ENCODE measurements at regions not wholly inside any gene's neighbourhood (a gene's known extent, or its start where the extent isn't known, plus 50 kb on each side); places are given as distances from the start of the nearest gene placed in this dataset.

GRCh38 chr4:130486841-130487240, 1390.9 kb downstream of the C4orf33 start:
- DNase-seq (ENCODE audit: low read depth) = no peak

- DNase-seq (ENCODE audit: low read depth) = no peak
These were observed 1414.7 kb downstream of the C4orf33 start for GRCh38 chr4:130510661-130511060.

GRCh38 chr4:130511776-130512175, 1415.8 kb downstream of the C4orf33 start:
- DNase-seq (ENCODE audit: low read depth) = no peak

DNA sequence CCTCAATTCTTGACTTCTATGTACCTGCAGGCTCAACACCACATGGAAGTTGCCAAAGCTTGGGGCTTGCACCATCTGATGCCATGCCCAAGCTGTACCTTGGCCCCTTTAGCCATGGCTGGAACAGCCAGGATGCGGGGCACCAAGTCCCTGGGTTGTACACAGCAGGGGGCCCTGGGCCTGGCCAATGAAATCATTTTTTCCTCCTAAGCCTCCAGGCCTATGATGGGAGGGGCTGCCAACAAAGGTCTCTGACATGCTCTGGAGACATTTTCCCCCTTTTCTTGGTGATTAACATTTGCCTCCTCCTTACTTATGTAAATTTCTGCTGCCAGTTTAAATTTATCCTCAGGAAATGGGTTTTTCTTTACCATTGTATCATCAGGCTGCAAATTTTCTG, 1428.1 kb downstream of the C4orf33 start:
- no peak for DNase-seq (ENCODE audit: low read depth)

- DNase-seq (ENCODE audit: low read depth) = no peak
These were observed 1434.6 kb downstream of the C4orf33 start for GRCh38 chr4:130530505-130530904.

- no peak for DNase-seq (ENCODE audit: low read depth)
These were observed 1438.7 kb downstream of the C4orf33 start for GRCh38 chr4:130534651-130535050.

GRCh38 chr4:130542953-130543352, 1447.0 kb downstream of the C4orf33 start:
- DNase-seq (ENCODE audit: low read depth) = no peak

DNA sequence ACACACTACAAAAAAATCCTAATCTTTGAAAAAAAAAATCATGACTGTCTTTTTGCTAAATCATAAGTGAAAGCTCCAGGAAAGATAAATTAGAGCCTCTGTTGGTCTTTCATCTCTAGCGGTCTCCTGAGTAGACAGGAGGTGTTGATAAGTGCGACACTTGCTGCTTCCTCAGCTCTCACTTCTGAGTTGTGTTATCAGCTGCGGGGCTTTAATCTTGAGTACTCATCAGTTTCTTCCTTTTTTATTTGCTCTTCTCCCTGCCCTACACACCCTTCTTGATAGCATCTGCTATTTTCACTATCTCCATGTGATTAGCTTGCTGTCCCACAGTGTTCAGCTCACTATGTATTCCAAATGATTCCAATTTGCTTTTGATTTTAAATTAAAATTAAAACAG, 1449.2 kb downstream of the C4orf33 start:
- no peak for DNase-seq (ENCODE audit: low read depth)

DNA sequence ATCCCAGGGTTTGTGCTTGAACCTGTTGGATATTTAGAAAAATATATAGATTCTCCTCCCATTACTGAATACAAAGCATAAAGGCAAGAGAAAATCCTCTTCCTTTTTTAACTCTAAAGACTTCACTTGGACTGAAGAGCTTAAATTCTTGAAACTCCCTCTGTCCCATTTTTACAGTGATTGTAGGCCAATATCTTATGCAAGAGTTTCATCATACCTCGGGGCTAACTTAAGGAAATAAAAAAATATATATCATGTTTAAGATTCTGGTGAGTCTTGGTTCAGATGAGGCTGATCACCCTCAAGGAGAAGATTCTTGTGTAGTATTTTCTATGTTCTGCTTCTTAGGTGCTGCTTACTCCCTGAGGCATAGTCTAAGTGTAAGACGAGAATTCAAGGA, 1449.6 kb downstream of the C4orf33 start:
- no peak for DNase-seq (ENCODE audit: low read depth)

- no peak for DNase-seq (ENCODE audit: low read depth)
These were observed 1463.3 kb downstream of the C4orf33 start for GRCh38 chr4:130559268-130559667.

DNA sequence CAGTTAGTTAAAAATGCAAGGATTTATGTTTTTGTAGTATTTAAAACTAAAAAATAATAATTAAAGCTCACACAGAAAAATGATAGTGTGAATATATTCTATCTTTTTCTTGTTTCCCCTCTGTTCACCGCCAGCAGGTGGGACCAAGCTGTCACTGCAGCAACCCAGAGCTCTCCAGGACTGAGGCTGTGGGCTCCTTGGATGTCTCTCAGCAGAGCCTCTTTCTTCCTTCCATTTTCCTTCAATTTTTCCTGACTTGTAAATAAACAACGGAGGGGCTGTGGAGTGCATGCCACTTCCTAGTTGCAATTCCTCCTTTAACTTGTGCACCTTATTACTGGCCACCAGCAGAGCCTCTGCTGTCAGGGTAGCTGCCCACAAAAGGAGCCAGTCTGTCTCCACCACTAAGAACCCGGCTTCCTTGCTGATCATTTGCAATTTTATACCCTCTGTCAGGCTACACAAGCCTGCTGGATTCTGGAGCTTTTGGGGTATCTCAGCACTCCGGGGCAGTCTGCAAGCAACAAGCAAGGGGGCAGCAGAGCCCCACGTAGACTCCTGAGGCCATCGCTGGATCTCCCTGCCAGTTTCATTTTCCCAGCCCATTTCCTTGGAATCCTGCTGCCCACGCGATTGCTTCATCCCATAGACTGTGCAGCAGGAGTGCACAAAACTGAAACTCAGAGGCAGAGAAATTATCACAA, 1467.4 kb downstream of the C4orf33 start:
- DNase-seq (ENCODE audit: low read depth) = no peak

DNA sequence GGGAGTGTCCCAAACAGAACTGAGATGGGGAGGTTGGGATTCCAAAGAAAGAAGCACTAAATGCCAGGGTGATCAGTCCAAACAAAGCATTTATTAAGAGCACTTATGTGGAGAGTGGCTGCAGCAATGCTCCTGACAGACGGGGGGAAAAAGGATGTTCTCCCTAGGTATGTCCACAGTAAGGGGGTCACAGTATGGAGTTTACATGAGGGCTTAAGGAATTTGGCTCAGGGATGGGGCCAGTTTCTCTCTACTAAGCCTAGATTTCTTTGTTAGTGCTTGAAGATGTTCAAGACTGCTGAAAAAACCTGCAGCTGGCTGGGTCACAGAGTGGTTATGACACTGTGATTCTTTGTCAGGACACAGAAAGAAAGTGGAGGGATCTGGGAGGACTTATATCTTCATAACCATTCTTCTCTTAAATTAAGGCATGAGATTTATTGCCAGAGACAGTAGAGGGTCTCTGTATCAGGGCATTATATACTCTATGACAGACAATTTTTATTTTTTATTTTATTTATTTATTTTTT, 1468.0 kb downstream of the C4orf33 start:
- DNase-seq (ENCODE audit: low read depth) = no peak

- DNase-seq (ENCODE audit: low read depth) = no peak
These were observed 1472.8 kb downstream of the C4orf33 start for GRCh38 chr4:130568746-130569145.

DNA sequence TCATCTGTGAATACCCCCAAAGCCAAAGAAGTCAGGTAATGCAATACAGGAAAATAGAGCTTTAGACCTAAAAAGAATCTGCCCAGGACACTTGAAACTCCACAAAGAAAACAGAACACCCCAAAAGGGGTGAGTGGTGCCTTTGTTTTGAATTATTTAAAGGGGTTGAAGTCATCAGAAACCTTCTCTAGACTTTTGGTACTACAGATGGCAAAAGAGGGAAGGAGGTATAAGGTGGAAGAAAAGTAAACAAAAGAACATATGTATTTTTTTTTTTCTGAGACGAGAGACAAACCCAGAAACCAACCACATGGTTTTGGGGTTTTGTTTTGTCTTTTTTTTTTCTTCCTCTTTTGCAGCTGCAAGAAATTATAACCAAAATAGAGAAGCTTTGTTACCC, 1477.8 kb downstream of the C4orf33 start:
- DNase-seq (ENCODE audit: low read depth) = no peak

DNA sequence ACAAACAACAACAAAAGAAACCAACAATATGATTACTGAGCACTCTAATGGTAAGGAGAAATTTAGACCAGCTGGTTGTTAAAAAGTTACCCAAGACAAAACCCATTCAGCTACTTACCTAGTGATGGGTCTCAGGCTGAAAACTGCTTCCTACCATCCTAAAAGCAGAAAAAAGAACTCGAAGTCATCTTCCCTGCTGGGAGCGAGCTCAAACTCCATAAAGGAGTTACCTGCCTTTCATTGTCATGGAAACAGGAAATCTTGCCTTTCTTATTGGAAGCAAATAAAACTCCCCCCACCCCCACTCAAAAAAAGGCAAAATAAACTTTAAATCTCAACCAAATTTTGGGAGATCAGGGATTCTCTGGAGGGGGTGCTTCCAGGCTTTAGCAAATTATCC, 1478.3 kb downstream of the C4orf33 start:
- no peak for DNase-seq (ENCODE audit: low read depth)

DNA sequence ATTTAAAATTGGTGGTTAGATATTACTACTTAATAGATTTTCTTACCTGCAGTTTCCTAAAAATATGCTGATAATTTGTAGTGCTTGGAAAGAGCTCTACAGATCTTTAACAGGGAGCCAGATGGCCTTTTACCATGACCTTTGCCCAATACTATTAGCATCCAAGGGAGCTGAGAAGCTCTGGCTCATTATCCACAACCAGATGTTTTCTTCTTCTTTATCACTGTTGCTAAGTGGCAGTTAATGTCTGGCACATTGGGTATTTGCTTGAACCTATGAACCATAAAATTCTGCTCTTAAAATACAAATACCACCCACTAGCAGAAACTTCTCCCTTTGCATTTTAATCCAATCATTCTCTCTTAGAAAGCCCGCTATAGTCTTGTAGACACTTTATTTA, 1480.3 kb downstream of the C4orf33 start:
- no peak for DNase-seq (ENCODE audit: low read depth)

- DNase-seq (ENCODE audit: low read depth) = no peak
These were observed 1495.1 kb downstream of the C4orf33 start for GRCh38 chr4:130591091-130591490.

DNA sequence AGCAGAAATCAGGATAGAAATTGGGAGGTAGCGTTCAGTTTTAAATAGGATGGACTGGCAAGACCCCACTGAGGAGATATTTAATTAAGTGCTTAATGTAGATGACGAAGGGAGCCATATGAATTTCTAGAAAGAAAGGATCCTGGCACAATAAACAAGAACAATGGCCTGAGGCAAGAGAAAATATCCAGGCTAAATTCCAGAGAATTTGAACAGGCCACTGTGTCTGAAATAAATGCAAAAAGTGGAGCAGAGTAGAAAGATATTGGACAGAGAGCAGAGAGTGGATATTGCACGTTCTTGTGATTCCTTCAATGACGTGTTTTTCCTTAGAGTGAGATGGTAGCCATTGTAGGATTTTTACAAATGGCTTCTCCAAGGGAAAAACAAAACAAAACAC, 1504.8 kb downstream of the C4orf33 start:
- no peak for DNase-seq (ENCODE audit: low read depth)

DNA sequence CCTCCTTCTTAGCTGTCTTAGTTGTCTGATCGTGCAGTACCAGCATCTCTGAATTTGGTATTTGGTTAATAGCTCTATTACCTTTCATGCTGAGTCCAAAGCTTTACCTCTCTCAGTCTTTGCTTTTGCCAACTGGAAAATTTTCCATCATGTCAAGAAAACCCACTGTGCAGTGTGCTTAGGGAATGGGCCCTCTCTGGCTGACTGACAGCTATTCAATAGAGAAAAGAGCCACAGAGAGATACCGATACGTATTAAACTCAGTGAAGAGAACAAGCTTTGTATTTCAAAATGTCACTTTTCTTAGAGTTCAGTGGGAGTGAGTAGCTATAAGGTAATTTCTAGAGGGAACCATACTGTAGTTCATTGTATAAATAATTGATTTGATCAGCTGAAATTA, 1507.1 kb downstream of the C4orf33 start:
- no peak for DNase-seq (ENCODE audit: low read depth)

GRCh38 chr4:130608121-130608520, 1512.2 kb downstream of the C4orf33 start:
- DNase-seq (ENCODE audit: low read depth) = no peak

DNA sequence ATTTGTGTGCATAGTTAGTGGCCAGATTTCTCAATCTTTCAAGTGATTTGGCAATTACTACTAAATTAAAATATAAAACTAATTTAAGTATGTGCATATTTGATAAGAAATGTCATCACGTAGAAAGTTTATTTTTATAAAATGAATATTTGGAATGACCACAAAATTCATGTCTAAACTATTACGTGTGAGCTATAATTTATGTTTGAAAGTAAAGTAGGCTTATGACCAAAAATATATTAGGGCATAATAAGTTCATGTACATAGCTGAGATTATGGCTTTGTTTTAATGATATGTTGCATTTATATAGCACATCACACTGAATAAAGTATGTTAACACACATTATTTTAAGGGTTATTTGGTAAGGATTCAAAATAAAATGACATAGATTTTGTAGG, 1532.6 kb downstream of the C4orf33 start:
- no peak for DNase-seq (ENCODE audit: low read depth)

DNA sequence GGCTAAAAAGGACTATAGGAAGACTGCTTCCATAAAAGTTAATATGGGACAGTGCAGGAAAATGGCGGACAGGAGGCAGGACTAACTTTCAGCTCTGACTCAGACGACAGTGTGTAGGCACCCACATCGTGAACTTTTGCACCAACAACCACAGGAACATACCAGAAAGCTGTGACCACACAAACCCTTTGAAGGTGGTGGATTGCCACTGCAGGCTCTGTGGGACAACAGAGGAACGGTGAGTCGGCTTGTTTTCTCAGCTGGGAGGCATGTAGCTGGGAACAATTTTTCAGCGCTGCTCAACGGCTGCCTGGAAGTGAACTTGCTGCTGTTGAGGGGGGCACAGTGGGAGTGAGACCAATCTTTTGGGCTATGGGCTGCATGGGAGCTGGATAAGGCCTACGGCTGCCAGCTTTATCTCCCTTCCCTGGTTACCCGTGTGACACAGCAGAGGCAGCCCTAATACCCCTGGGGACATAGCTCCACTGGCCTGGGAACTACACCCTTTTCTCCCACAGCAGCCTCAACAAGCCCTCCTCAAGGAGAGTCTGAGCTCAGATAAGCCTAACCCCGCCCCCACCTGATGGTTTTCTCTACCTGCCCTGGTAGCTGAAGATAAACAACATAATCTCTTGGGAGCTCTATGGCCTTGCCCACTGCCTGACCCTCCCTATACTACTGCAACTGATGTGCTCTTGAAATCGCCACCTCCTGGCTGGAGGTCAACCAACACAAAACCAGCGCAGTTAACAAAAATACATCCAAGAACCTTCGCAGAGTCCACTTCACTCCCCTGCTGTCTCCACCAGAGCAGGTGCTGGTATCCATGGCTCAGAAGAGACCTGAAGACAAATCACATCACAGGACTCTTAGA, 1537.0 kb downstream of the C4orf33 start:
- DNase-seq (ENCODE audit: low read depth) = no peak

DNA sequence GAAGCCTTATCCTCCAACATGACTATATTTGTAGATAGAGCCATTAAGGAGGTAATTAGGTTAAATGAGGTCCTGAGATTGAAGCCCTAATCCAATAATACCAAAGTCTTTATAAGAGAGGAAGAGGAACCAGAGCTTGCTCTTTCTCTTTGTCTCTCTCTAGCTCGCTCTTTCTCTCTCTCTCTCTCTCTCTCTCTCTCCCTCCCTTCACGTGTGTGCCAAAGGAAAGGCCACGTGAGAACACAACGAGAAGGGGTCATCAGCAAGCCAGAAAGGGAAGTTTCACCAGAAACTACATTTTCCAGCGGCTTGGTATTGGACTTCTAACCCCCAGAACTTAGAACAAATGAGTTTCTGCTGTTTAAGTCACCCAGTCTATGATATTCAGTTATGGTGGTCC, 1540.5 kb downstream of the C4orf33 start:
- no peak for DNase-seq (ENCODE audit: low read depth)

Data from T-helper 22 cell (primary cell).